Spleen (tissue), 7 donors: ENCODE measurements at regions not wholly inside any gene's neighbourhood (a gene's known extent, or its start where the extent isn't known, plus 50 kb on each side); places are given as distances from the start of the nearest gene placed in this dataset.

ENCODE experiments used
- POLR2A ChIP-seq, 3 donors: fragments of 450-650 bp; IDR thresholded peaks; one replicate each; pipeline ENCODE4 v1.5.1; 2017; ENCODE audit warnings: antibody characterized with exemption in 3 of 3, mild to moderate bottlenecking in 1 of 3
- TF ChIP-seq, protein P1 (sequence below), 11 experiments: fragments of 200-600 bp in 7 of 11; fragments of 450-650 bp in 4 of 11; sonication (generic) in 4 of 11; IDR thresholded peaks in 8 of 11; conservative IDR thresholded peaks in 3 of 11; 1 replicate in 7 of 11; 2 replicates in 4 of 11; pipeline versions ENCODE4 v1.4.0 to v1.8.0; 2016 to 2021; ENCODE audit warnings: antibody characterized with exemption in 11 of 11, inconsistent platforms in 4 of 11, mild to moderate bottlenecking in 1 of 11
- donor health status: DM: no; HTN: no; CAD: no; lungs with moderate emphysema.
- donor health status: DM: no; HTN: no; CAD: no.
- donor health status: DM: no; HTN: no; CAD: no.

GRCh38 chr4:34718576-34719245 is 1525.6 kb downstream of the ARAP2 start:
- TF ChIP-seq, protein P1, sequence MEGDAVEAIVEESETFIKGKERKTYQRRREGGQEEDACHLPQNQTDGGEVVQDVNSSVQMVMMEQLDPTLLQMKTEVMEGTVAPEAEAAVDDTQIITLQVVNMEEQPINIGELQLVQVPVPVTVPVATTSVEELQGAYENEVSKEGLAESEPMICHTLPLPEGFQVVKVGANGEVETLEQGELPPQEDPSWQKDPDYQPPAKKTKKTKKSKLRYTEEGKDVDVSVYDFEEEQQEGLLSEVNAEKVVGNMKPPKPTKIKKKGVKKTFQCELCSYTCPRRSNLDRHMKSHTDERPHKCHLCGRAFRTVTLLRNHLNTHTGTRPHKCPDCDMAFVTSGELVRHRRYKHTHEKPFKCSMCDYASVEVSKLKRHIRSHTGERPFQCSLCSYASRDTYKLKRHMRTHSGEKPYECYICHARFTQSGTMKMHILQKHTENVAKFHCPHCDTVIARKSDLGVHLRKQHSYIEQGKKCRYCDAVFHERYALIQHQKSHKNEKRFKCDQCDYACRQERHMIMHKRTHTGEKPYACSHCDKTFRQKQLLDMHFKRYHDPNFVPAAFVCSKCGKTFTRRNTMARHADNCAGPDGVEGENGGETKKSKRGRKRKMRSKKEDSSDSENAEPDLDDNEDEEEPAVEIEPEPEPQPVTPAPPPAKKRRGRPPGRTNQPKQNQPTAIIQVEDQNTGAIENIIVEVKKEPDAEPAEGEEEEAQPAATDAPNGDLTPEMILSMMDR (IDR thresholded peaks at IDR 0.05 in 8 of 11, conservative IDR thresholded peaks at IDR 0.05 in 3 of 11): no peak
- no peak for TF ChIP-seq POLR2A (IDR thresholded peaks at IDR 0.05)
